Thyroid gland (tissue), 4 donors: ENCODE measurements at regions not wholly inside any gene's neighbourhood (a gene's known extent, or its start where the extent isn't known, plus 50 kb on each side); places are given as distances from the start of the nearest gene placed in this dataset.

ENCODE experiments used
- DNase-seq, 2 donors: peaks; one replicate each; pipeline ENCODE4 v3.0.0-alpha.2; 2019
- H3K27ac ChIP-seq, 3 donors: fragments of 200-600 bp; sonication (generic); 1 replicate in 2 of 3; 2 replicates in 1 of 3; pipeline ENCODE4 v1.5.1; 2016 to 2019; ENCODE audit warnings: mild to moderate bottlenecking in 1 of 3, moderate library complexity in 1 of 3
- H3K27me3 ChIP-seq: fragments of 200-600 bp; sonication (generic); one replicate; pipeline ENCODE4 v1.5.1; 2019
- H3K36me3 ChIP-seq, 2 donors: fragments of 200-600 bp; sonication (generic); one replicate each; pipeline ENCODE4 v1.5.1; 2016 to 2019
- H3K4me1 ChIP-seq, 2 donors: fragments of 200-600 bp; sonication (generic); one replicate each; pipeline ENCODE4 v1.5.1; 2017 to 2019
- H3K4me3 ChIP-seq, 3 donors: fragments of 200-600 bp; sonication (generic); replicated peaks in 1 of 3; 1 replicate in 2 of 3; 2 replicates in 1 of 3; pipeline ENCODE4 v1.5.1; 2016; ENCODE audit warnings: mild to moderate bottlenecking in 1 of 3
- H3K9me3 ChIP-seq: fragments of 200-600 bp; sonication (generic); one replicate; pipeline ENCODE4 v1.5.1; 2017
- CTCF ChIP-seq, 6 experiments: fragments of 200-600 bp in 3 of 6; fragments of 450-650 bp in 3 of 6; sonication (generic) in 3 of 6; IDR thresholded peaks; one replicate each; pipeline ENCODE4 v1.5.1; 2016 to 2019; ENCODE audit warnings: antibody characterized with exemption in 6 of 6, mild to moderate bottlenecking in 2 of 6, inconsistent platforms in 1 of 6, moderate library complexity in 1 of 6
- POLR2A ChIP-seq, 2 donors: fragments of 450-650 bp; IDR thresholded peaks; one replicate each; pipeline ENCODE4 v1.6.1; 2017; ENCODE audit warnings: antibody characterized with exemption in 2 of 2, mild to moderate bottlenecking in 2 of 2, moderate library complexity in 1 of 2
- WGBS, 2 donors: methylation state at CpG; one replicate each; pipeline ENCODE4 v1.1.5; 2017; 5-methylcytosine and 5-hydroxymethylcytosine counted together
- intact Hi-C: fragments of 100-400 bp; cut with DNase I; formaldehyde crosslinking; loops from one replicate; pipeline ENCODE4 v1.15.1; 2023

- no peak overlapping the region for H3K27ac ChIP-seq
- no peaks in the 10 kb centered on the region for H3K27me3 ChIP-seq
- H3K4me3 ChIP-seq: no peak overlapping the region
- no peak for TF ChIP-seq POLR2A (IDR thresholded peaks at IDR 0.05)
- no peak for TF ChIP-seq CTCF (IDR thresholded peaks at IDR 0.05)
- no peaks in the 10 kb centered on the region for H3K36me3 ChIP-seq
- DNase-seq: no peak
- WGBS, 2 donors: 0 to 36% methylated on average over 1 of the region's 1 CpG
- H3K4me1 ChIP-seq: no peaks in the 10 kb centered on the region
- H3K9me3 ChIP-seq: no peaks in the 10 kb centered on the region
- intact Hi-C loops: no loop called here
These were observed 411.6 kb downstream of the STIM2 start for GRCh38 chr4:27272217-27272616.

- intact Hi-C loops: no loop called here
- Histone ChIP-seq H3K36me3 (no peaks in the 10 kb centered on the region), H3K27ac (no peak overlapping the region), H3K4me3 (no peak overlapping the region), H3K27me3 (no peaks in the 10 kb centered on the region), H3K9me3 (no peaks in the 10 kb centered on the region), H3K4me1 (no peaks in the 10 kb centered on the region)
- TF ChIP-seq CTCF (IDR thresholded peaks at IDR 0.05): no peak
- TF ChIP-seq POLR2A (IDR thresholded peaks at IDR 0.05): no peak
- WGBS, 2 donors: 64 to 71% methylated on average over 3 of the region's 3 CpGs
- no peak for DNase-seq
These were observed 415.8 kb downstream of the STIM2 start for GRCh38 chr4:27276307-27277073.

GRCh38 chr4:27278615-27279375 lies 418.2 kb downstream of the STIM2 start:
- Histone ChIP-seq H3K4me3 (no peak overlapping the region), H3K27me3 (no peaks in the 10 kb centered on the region), H3K9me3 (no peaks in the 10 kb centered on the region), H3K4me1 (no peaks in the 10 kb centered on the region), H3K27ac (no peak overlapping the region), H3K36me3 (no peaks in the 10 kb centered on the region)
- TF ChIP-seq CTCF (IDR thresholded peaks at IDR 0.05): no peak
- TF ChIP-seq POLR2A (IDR thresholded peaks at IDR 0.05): no peak
- intact Hi-C loops: no loop called here
- WGBS, 2 donors: 54 to 55% methylated on average over 5 of the region's 5 CpGs
- DNase-seq: no peak

GRCh38 chr4:27288496-27288895 lies 427.9 kb downstream of the STIM2 start:
- H3K4me1 ChIP-seq: no peaks in the 10 kb centered on the region
- no peaks in the 10 kb centered on the region for H3K9me3 ChIP-seq
- 80 to 81% methylated on average over 5 of the region's 5 CpGs for WGBS, 2 donors

More at GRCh38 chr4:27288496-27288895, 427.9 kb downstream of the STIM2 start:
- no peak for DNase-seq
- no peak overlapping the region for H3K4me3 ChIP-seq
- no peak overlapping the region for H3K27ac ChIP-seq
- no peaks in the 10 kb centered on the region for H3K27me3 ChIP-seq
- H3K36me3 ChIP-seq: no peaks in the 10 kb centered on the region
- no peak for TF ChIP-seq CTCF (IDR thresholded peaks at IDR 0.05)
- intact Hi-C loops: no loop called here
